Activated naive CD4-positive, alpha-beta T cell treated with anti-CD3 and anti-CD28 coated beads for 36 hours (primary cell): ENCODE measurements at regions not wholly inside any gene's neighbourhood (a gene's known extent, or its start where the extent isn't known, plus 50 kb on each side); places are given as distances from the start of the nearest gene placed in this dataset.
A peak's percentile ranks its signal among the peaks of the same experiment; 100 is the strongest.

Experiments
- CTCF ChIA-PET: fragments of 350-600 bp; sonication (Branson Sonifier 250); formaldehyde crosslinking; loops from one replicate; lab custom pipeline; 2021; ENCODE audit warnings: antibody characterized with exemption; lab: Charles Lee
- DNase-seq: peaks from one replicate; pipeline ENCODE4 v3.0.0-alpha.2; 2020
- H3K27ac Mint-ChIP-seq: one replicate; pipeline ENCODE4 v1.8.0; 2021; ENCODE audit warnings: mild to moderate bottlenecking, mixed read lengths
- H3K27me3 Mint-ChIP-seq: one replicate; pipeline ENCODE4 v1.8.0; 2021; ENCODE audit warnings: low read depth, mixed read lengths
- H3K36me3 Mint-ChIP-seq: one replicate; pipeline ENCODE4 v1.8.0; 2021; ENCODE audit warnings: low read depth, mixed read lengths
- H3K4me1 Mint-ChIP-seq: one replicate; pipeline ENCODE4 v1.8.0; 2021; ENCODE audit warnings: low read depth, mixed read lengths
- H3K4me3 Mint-ChIP-seq: one replicate; pipeline ENCODE4 v1.8.0; 2021; ENCODE audit warnings: mild to moderate bottlenecking, moderate library complexity, mixed read lengths
- H3K9me3 Mint-ChIP-seq: one replicate; pipeline ENCODE4 v1.8.0; 2021; ENCODE audit warnings: mixed read lengths
- intact Hi-C: fragments of 100-400 bp; cut with micrococcal nuclease; formaldehyde crosslinking; loops from one replicate; pipeline ENCODE4 v1.15.1; 2023

DNA sequence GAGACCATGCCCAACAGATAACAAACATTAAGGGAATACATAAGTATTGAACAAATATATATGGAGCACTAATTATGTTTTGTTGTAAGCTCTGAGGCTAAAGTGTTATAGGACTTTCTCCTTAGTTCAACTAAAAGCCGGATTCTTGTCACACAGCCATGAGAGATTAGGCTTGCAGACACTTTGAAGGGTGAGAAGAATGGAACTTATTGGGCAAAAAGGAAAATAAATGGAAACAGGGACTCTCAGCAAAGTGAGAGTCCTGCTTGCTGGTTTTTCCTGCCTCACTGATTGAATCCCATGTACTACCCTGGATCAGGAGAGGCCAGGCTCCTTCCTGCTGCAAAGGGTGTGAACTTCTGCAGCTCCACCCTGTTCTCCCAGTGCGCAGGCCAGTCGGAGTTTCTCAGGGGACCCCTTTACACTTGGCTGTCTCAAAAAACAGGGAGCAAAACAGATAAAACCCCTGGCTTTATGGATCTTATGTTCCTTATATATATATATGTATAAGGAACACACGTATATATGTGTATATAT is 77.1 kb upstream of the FUT8 start:
- intact Hi-C loops, result loop anchor here (5.0 to 10.0 kb wide), 2 partner anchors 113 to 411 kb away; no protein-coding TSS in a partner anchor
- Mint-ChIP-seq H3K4me3 (no peak overlapping the region), H3K27me3 (no peaks in the 10 kb centered on the region), H3K9me3 (no peaks in the 10 kb centered on the region), H3K36me3 (peaks cover 3% of the 10 kb centered on the region), H3K4me1 (peaks cover 52% of the 10 kb centered on the region), H3K27ac (peak overlapping the region; percentile 16)
- no peak for DNase-seq
- CTCF ChIA-PET, result interaction anchor here (0.7 to 1.0 kb wide), 3 partner anchors 76 to 384 kb away, joined by 3 to 5 read pairs (median 3); no protein-coding TSS in a partner anchor

DNA sequence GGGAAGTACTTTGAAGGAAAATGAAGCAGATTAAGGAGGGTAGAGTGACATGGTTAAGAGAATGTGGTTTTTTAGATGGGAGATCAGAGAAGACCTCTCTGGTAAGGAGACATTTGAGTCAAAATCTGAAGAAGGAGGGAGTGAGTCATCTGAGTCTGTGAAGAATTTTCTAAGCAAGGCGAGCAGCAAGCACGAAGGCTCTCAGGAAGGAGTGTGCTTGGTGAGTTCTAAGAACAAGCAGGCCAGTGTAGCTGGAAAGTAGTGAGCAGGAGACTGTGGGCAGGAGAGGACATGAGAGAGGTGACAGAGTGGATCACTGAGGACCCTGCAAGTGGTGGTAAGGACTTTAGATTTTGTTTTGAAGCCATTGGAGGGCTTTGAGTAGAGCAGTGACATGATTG is 76.3 kb upstream of the FUT8 start:
- intact Hi-C loops, result loop anchor here (1.0 to 10.0 kb wide), 12 partner anchors 17 to 592 kb away; partner anchors contain the start of gene MAX
- Mint-ChIP-seq H3K27ac (peak overlapping the region; percentile 93), H3K36me3 (peaks cover 5% of the 10 kb centered on the region), H3K9me3 (no peaks in the 10 kb centered on the region), H3K27me3 (no peaks in the 10 kb centered on the region), H3K4me1 (peaks cover 55% of the 10 kb centered on the region), H3K4me3 (peak overlapping the region; percentile 72)
- DNase-seq, result peak; percentile 77
- CTCF ChIA-PET, result interaction anchor here (1.0 kb wide), 1 partner anchor 75 kb away, joined by 5 read pairs; no protein-coding TSS in a partner anchor

DNA sequence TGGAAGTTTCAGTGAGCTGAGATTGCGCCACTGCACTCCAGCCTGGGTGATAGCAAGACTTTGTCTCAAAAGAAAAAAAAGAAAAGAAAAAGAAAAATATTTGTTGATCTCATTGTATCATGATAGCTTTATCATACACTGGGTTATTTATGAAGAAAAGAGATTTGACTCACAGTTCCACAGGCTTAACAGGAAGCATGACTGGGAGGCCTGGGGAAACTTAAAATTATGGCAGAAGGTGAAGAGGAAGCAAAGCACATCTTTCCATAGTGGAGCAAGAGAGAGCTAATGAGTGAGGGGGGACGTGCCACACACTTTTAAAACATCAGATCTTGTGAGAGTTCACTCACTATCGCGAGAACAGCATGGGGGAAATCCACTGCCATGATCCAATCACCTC is 72.7 kb upstream of the FUT8 start:
- H3K27ac Mint-ChIP-seq, result peak overlapping the region; percentile 67
- H3K4me3 Mint-ChIP-seq, result peak overlapping the region; percentile 26
- H3K36me3 Mint-ChIP-seq, result peaks cover 8% of the 10 kb centered on the region
- intact Hi-C loops, result loop anchor here (5.0 to 10.0 kb wide), 2 partner anchors 118 to 415 kb away; no protein-coding TSS in a partner anchor
- CTCF ChIA-PET, result no interaction called here
- DNase-seq, result peak; percentile 32
- no peaks in the 10 kb centered on the region for H3K9me3 Mint-ChIP-seq
- H3K27me3 Mint-ChIP-seq, result no peaks in the 10 kb centered on the region
- H3K4me1 Mint-ChIP-seq, result peaks cover 39% of the 10 kb centered on the region

DNA sequence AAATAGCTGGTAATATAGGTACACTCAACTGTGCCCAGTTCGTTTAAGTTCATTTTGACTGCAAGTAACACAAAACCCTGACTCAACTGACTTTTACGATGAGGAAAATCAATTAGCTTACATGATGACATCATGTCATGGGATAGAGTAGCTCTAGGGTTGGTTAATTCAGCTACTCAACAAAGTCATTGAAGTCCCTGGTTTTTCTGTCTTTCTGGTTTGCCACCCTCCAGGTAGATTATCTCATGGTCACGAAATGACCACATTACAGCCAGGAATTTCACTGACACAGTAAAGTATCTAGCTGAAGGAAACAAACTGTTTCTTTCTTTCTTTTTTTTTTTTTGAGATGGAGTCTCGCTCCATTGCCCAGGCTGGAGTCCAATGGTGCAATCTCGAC is 68.5 kb upstream of the FUT8 start:
- no peak for DNase-seq
- Mint-ChIP-seq H3K4me1 (peaks cover 24% of the 10 kb centered on the region), H3K36me3 (peaks cover 13% of the 10 kb centered on the region), H3K27ac (no peak overlapping the region), H3K4me3 (no peak overlapping the region), H3K9me3 (no peaks in the 10 kb centered on the region), H3K27me3 (no peaks in the 10 kb centered on the region)
- intact Hi-C loops, result no loop called here
- CTCF ChIA-PET, result no interaction called here

DNA sequence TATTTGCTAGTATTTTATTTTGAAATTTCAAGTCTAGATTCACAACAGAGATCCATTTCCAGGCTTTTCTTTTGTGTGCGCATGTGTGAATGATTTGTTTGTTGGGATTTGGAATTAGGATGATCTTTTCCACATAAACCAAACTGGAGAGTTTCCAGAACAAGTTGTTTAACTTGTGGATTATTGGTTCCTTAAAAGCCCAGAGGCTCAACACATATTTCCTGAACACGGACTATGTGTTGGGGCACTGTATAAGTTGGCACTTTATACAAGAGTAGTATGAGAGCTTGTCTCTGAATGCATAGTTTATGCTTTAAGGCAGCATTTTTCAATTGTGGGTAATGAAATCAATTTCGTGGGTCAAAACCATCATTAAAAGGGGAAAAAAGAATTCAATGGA is 67.3 kb upstream of the FUT8 start:
- Mint-ChIP-seq H3K36me3 (peaks cover 13% of the 10 kb centered on the region), H3K27me3 (no peaks in the 10 kb centered on the region), H3K4me3 (no peak overlapping the region), H3K4me1 (peaks cover 16% of the 10 kb centered on the region), H3K9me3 (no peaks in the 10 kb centered on the region), H3K27ac (no peak overlapping the region)
- CTCF ChIA-PET, result no interaction called here
- no peak for DNase-seq
- intact Hi-C loops, result no loop called here

DNA sequence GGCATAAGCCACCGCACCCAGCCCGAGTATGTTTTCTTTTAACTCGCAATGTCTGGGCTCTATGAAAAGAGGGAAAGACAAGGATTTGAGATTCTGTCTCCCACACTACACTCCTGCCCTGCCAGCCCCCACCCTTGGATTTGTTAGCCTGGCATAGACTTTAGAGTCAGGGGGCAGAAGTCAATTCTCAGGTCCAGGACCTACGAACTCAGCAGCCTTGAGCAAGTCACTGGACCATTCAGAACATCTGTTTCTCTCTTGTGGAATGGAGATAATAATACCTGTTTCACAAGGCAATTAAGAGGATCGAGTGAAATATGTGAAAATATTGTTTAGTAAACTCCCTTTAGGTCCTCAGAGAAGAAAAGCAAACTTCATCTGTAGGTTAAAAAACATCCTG is 66.1 kb upstream of the FUT8 start:
- Mint-ChIP-seq H3K4me3 (no peak overlapping the region), H3K36me3 (peaks cover 13% of the 10 kb centered on the region), H3K27ac (no peak overlapping the region), H3K27me3 (no peaks in the 10 kb centered on the region), H3K9me3 (no peaks in the 10 kb centered on the region), H3K4me1 (peaks cover 13% of the 10 kb centered on the region)
- CTCF ChIA-PET, result interaction anchor here (0.7 kb wide), 1 partner anchor 65 kb away, joined by 3 read pairs; no protein-coding TSS in a partner anchor
- intact Hi-C loops, result no loop called here
- DNase-seq, result no peak

DNA sequence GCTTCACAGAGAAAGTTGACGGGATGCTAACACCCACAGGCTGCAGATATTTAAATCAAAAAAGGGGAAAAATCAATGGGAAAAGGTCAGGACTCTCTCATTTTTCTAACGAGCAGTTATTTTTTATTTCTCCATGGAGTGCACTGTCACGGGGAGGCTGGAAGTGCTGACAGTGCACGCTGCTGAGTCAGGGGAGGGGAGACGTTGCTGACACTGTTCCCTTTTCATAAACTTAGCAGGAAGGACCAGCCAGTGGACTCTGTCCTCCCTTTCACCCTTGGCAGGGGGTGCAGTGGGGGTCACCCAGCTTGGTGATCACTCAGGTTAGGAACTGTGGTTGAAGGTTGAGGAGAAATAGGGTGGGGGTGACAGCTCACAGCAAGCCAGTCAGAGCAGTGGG is 65.6 kb upstream of the FUT8 start:
- CTCF ChIA-PET, result interaction anchor here (0.7 kb wide), 1 partner anchor 65 kb away, joined by 3 read pairs; no protein-coding TSS in a partner anchor
- Mint-ChIP-seq H3K27me3 (no peaks in the 10 kb centered on the region), H3K4me3 (no peak overlapping the region), H3K4me1 (peaks cover 13% of the 10 kb centered on the region), H3K36me3 (peaks cover 13% of the 10 kb centered on the region), H3K27ac (no peak overlapping the region), H3K9me3 (no peaks in the 10 kb centered on the region)
- intact Hi-C loops, result no loop called here
- DNase-seq, result no peak

DNA sequence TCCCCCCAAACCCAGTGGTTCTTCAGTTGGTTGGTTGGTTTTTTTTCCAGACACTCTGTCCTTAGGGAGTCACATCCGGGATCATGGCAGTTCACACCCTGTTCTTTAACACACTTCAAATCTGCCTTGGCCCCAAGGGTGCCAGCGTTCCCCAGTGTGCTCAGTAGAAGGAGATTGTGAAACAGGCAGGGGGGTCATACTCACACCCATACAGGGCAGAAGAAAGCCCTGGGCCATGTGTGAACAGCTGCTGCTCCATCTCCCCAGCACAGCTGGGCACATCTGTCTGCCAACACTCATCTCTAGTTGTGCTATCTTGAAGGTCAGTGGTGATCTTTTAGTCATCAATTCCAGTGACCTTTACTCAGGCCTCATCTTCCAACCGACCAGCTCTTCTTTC is 64.4 kb upstream of the FUT8 start:
- H3K9me3 Mint-ChIP-seq, result no peaks in the 10 kb centered on the region
- H3K27ac Mint-ChIP-seq, result no peak overlapping the region
- no peaks in the 10 kb centered on the region for H3K27me3 Mint-ChIP-seq
- no peak for DNase-seq
- CTCF ChIA-PET, result no interaction called here
- peaks cover 17% of the 10 kb centered on the region for H3K4me1 Mint-ChIP-seq
- H3K4me3 Mint-ChIP-seq, result no peak overlapping the region
- H3K36me3 Mint-ChIP-seq, result peaks cover 11% of the 10 kb centered on the region
- intact Hi-C loops, result no loop called here

DNA sequence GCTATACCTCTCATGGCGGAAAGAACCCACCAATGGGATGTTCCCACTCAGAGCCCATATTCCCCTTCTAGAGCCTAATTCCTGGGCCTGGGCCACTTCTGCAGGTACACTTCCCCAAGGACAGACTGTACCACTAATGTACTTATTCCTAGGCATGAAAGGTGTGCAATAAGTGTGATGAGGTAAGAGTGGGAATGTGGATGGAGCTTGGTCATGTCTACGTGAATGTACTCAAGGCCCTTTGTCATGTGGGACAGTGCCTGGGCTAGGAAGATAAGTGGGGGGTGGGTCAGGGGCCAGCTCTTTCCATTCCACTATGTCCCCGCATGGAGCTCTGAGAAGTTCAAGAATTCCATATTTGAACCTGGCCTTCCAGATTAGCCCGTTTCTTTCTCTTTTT is 63.4 kb upstream of the FUT8 start:
- no peaks in the 10 kb centered on the region for H3K9me3 Mint-ChIP-seq
- no peak overlapping the region for H3K4me3 Mint-ChIP-seq
- H3K27ac Mint-ChIP-seq, result no peak overlapping the region
- H3K27me3 Mint-ChIP-seq, result no peaks in the 10 kb centered on the region
- no peak for DNase-seq
- H3K4me1 Mint-ChIP-seq, result peaks cover 16% of the 10 kb centered on the region
- CTCF ChIA-PET, result no interaction called here
- intact Hi-C loops, result no loop called here
- peaks cover 11% of the 10 kb centered on the region for H3K36me3 Mint-ChIP-seq

DNA sequence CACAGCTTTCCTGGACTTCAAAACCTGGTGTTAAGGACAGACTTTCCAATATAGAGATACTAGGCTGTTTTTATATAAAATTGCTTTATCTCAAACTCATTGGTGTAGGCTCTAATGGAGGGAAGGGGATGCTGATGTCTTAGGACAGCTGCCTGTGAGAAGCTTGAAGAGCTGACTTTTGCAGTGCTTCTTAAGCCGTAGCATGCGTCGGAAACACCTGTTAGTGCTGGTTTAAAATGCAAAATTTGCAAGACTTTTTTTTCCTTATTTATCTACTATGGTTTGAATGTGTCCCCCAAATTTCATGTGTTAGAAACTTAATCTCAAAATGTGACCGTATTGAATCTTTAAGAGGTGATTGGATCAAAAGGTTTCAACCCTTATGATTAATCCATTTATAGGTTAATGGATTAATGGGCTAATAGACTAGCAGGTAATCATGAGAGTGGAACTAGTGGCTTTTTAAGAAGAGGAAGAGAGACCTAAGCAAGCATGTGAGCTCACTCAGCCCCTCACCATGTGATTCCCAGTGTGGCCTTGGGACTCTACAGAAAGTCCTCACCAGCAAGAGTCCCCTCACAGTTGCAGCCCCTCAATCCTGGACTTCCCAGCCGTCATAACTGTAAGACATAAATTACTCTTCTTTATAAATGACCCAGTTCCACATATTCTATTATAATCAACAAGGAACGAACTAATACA is 60.9 kb upstream of the FUT8 start:
- CTCF ChIA-PET, result no interaction called here
- Mint-ChIP-seq H3K27me3 (no peaks in the 10 kb centered on the region), H3K9me3 (no peaks in the 10 kb centered on the region), H3K36me3 (peaks cover 14% of the 10 kb centered on the region), H3K4me3 (no peak overlapping the region), H3K4me1 (peaks cover 27% of the 10 kb centered on the region), H3K27ac (no peak overlapping the region)
- DNase-seq, result no peak
- intact Hi-C loops, result no loop called here

DNA sequence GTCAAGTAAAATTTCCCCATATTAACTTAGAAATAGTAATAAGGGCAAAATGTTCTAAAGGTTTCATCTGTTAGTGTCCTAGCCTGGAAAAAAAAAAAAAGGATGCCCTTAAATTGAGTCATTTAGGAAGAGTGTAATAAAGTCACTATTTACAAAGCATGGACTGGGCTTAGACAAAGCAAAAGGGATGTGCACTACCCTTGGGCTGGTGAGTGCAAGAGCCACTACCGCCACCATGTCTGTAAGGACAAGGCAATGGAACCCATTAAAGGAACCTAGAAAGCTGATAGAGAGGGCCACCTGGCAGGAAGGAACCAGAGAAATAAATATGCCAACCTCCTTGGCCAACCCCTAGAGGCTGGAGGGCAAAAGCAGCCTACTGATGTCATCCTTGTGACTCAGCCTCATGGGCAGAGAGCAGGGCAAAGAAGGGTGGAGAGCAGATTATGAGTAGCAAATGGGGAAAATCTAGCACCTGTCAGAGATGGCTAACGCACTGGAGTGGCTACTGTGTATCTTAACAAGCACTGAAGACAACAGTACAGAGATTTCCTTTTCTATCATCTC is 59.5 kb upstream of the FUT8 start:
- DNase-seq, result peak; percentile 46
- H3K4me1 Mint-ChIP-seq, result peaks cover 27% of the 10 kb centered on the region
- no peaks in the 10 kb centered on the region for H3K27me3 Mint-ChIP-seq
- CTCF ChIA-PET, result interaction anchor here (0.6 kb wide), 1 partner anchor 312 kb away, joined by 3 read pairs; no protein-coding TSS in a partner anchor
- intact Hi-C loops, result loop anchor here (1.0 kb wide), 1 partner anchor 17 kb away; no protein-coding TSS in a partner anchor
- H3K9me3 Mint-ChIP-seq, result no peaks in the 10 kb centered on the region
- no peak overlapping the region for H3K27ac Mint-ChIP-seq
- no peak overlapping the region for H3K4me3 Mint-ChIP-seq
- peaks cover 14% of the 10 kb centered on the region for H3K36me3 Mint-ChIP-seq

DNA sequence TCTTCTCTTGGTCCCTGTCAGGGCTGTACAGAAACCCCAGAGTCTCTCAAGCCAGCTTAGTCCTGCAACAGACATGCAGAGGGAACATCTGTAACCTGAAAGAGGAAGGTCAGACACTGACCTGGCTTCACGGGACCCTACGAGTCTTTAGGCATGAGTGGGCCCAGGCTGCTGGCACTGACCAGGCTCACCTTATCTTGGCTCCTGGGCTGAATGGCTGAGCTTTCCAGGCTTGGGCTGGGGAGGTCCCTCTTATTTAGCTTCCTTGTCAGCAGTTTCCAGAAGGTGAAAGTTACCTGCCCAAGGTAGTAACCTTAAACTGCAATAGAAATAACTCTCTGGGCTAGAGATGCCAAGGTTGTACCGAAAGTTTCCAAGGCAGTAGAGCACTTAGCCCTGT is 58.4 kb upstream of the FUT8 start:
- Mint-ChIP-seq H3K36me3 (peaks cover 11% of the 10 kb centered on the region), H3K4me3 (no peak overlapping the region), H3K27ac (no peak overlapping the region), H3K4me1 (peaks cover 27% of the 10 kb centered on the region), H3K27me3 (no peaks in the 10 kb centered on the region), H3K9me3 (no peaks in the 10 kb centered on the region)
- intact Hi-C loops, result no loop called here
- CTCF ChIA-PET, result no interaction called here
- DNase-seq, result no peak
